CD4-positive, alpha-beta T cell treated with Interleukin-21 for 1 hour (primary cell): ENCODE measurements at regions not wholly inside any gene's neighbourhood (a gene's known extent, or its start where the extent isn't known, plus 50 kb on each side); places are given as distances from the start of the nearest gene placed in this dataset.
"Not testable (repeated sequence)": the region's sequence is repeated elsewhere in the genome, so short reads cannot be mapped to it uniquely, and the experiment has no call there.

Source experiments
- DNase-seq: peaks from one replicate; pipeline ENCODE4 v3.0.0-alpha.2; 2020

GRCh38 chr10:9501944-9502343, 1447.5 kb downstream of the GATA3 start:
- DNase-seq = no peak

DNA sequence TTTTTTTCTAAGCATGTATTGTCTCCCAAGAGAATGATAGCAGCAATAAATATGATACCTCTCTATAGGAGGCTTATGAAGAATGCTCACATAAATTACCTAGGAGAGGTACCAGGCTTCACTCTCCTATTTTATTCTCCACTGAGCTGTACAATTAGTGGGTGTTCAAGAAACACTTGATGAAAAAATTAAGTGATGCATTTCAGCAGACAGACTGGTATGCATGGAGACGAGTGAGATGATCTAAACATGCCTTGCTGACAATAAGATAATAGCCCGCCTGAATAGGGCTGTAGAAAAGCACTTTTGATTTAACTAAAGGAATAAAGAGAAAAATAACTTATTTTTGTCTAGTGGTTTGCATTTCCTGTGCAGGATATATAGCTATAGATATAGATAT, 1449.7 kb downstream of the GATA3 start:
- no peak for DNase-seq

DNA sequence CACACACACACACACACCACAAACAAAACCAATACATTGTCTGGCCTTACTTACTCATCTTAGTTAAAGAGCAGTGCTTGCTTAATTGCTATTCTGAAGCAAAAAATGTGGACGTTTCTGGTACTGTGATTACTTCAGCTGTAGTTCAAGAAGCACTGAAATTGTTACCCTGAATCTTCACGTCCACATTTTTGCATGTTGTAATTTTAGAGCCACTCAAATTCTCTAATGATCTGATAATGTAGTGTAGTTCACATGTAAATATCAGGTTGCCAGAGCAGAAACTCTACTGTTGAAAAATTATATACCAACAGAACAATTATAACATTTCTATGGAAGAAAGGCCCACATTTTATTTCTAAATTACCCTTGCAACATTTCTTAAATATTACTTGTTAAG, 1451.1 kb downstream of the GATA3 start:
- DNase-seq = no peak

- DNase-seq = no peak
These were observed 1454.1 kb downstream of the GATA3 start for GRCh38 chr10:9508606-9509005.

DNA sequence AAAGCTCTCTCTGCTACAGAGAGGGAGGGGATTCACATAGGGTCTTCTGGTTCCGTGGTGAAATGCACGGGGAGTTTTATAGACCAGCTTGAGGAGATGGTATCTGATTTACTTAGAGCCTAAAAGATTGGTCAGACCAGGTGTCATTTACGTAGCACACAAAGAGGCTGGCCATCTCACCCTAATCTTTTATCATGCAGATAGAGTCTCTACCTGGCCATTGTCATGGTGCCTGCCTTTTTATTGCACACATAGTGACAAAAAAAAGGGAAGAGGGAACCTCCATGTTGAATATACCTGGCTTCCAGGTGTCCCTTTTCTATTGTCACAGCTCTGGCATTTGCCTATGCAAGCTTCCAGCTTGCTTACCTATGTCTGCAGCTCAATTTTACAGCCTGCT, 1456.1 kb downstream of the GATA3 start:
- DNase-seq = no peak

DNA sequence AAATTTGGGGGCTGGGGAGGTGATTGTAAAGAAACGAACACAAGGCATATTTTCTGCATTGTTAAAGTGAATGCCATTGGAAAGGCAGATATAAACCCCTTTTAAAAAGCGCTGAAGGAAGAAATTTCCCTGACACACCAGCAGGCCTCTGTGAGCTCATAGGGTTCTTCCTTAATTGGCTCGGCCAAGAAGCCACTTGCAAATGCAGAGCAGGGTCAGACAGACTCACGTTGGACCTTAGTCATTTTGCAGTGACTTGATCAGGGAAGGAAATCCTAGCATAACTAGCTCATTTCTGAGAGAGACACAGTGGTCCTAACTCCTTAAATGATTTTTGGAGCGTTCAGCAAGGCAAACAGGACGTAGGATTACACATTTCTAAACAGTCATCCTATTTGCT, 1461.4 kb downstream of the GATA3 start:
- DNase-seq = no peak

DNA sequence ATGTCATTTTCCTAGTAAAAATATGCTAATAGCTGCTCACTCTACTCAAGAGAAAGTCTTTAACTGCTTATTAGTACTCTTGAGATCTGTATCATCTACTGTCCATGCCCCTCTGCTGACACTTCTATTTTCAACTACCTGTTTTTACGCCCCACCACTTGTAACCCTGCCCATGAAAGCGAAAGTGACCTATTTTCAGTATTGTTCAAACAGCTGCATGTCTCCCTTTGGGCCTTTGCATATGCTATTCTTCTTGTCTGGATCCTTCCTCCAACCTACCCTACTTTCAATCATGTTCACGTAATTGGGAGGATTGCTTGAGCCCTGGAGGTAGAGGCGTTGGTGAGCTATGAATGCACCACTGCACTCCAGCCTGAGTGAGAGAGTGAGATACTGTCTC, 1481.3 kb downstream of the GATA3 start:
- DNase-seq = no peak

DNA sequence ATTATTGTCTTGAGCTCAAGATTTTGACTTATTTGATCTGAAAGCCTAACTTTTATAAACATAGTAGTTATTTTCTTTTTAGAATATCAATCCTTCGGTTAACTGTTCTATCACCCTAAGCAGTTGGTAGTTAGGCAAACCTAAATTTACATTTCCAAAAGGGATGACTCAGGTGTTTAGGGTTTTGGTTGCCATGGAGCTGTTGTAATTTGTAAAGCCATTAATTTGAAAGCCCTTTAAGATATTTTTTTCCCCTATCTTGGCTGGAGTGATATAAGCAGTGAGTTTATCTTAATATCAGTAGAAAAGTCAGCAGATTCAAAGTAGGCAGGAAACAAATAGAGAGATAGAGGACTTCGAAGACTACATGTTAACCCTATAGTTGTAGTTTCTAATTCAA, 1472.6 kb upstream of the CELF2 start:
- no peak for DNase-seq

DNA sequence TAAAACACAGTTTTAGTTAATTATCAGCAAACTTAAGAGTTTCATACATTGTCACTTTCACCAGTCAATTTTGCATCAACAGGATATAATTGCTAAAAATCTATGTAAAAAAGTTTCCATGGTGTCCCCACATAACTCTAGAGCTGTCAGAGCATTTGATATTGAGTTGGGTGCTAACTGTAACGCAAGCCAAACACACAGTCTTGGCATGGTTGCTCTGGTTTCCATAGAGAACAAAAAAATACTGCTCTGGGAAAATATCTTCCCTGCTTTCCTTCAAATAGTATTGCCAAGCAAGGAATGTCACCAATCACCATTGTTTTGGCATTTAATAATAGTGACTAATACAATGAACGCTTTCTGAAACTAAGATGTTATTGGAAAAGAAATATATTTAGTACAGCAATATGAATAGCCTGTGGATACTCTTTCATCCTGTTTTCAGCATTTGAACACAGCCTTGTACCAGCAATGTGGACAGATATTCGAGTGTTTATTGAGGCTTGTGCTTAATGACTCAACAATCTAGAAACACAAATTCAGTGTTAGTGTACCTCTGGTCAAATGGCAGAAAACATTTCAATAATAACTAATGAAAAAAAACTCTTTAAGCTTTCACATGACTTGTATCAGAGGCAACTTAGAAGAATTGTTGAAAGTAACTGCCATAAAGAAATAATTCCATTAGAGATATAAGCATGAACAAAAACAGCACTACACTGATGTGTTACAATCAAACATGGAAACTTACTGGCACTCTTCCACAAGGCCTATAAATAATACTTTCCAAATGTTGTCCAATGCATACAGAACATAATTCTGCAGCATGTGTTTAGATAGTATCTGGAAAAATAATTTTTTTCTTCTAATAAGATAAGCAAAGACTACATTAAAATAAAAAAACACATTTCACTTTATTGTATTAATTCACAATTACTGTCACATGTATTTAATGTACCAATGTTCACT, 1469.5 kb upstream of the CELF2 start:
- no peak for DNase-seq

GRCh38 chr10:9550810-9551209, 1466.9 kb upstream of the CELF2 start:
- no peak for DNase-seq

- DNase-seq = no peak
These were observed 1463.4 kb upstream of the CELF2 start for GRCh38 chr10:9554321-9554720.

DNA sequence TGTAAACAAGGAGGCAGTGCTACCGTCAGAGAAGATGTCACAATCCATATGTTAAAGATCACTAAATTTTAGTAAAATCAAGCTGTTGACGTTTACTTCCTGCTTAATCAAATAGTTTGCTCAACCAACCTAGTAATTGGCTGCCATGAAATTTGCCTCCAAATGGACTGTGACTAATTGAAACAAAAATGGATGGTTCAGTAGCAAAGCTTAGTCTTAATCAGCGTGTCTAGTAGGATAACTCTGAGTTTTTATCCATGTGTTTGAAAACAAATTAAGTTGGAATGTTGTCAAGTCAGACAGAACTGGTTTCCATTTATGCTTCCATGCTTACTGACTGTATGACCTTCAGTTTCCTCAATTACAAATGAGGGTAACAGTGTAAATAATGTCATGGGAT, 1456.7 kb upstream of the CELF2 start:
- no peak for DNase-seq

DNA sequence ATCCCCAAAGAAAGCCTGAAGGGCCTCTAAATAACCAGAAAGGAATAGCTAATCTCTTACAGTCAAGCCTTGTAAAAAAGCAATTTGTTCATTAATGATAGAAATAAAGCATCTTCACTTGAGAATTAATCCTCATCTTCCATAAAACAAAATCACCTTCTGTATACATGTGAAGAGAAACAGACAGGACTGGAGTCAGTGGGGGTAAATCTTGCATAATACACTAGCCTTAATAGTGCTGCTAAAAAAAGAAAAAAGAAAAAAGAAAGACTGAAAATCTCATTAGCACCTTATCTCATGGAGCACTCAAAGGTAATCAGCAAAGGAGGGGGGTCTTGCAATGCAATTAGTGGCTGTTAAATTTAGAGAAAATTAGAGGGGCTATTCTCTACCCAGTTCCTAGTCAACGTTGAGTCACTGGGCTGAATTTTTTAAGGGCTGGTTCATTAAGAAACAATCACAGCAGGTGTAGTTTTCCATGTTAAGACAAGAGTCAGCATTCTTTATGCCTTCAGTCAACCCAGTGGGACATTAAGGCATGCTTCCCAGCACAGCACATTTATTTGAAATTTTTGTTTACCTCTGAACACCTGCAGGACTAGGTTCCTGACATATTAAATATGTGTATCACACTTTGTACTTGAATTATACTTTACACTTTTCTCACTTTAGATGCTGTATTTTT, 1455.7 kb upstream of the CELF2 start:
- no peak for DNase-seq

GRCh38 chr10:9577746-9578145, 1439.9 kb upstream of the CELF2 start:
- DNase-seq = no peak

DNA sequence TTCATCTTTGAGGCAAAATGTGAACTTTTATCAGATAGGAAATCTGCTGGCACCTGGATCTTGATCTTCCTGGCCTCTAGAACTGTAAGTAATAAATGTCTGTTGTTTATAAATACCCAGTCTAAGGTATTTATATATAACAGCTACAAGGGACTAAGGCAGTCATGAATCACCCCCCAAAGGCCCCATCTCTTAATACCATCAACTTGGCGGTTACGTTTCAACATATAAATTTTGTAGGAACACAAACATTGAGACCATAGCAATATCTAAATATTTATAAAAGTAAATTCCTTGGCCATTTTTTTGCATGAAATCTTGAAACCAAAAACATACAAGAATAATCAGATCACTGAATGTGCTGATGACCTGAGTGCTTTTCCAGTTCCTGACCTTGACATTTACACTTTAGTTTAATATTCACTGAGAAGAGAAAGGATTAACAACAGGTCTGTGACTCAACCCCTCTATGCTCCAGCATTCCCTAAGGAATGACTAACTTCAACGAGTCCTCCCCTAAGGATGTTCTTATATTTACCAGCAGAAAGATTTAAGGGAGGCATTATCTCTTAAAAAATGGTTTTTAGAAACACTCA, 1438.5 kb upstream of the CELF2 start:
- no peak for DNase-seq

GRCh38 chr10:9582803-9583202, 1434.9 kb upstream of the CELF2 start:
- DNase-seq = not testable (repeated sequence)

DNA sequence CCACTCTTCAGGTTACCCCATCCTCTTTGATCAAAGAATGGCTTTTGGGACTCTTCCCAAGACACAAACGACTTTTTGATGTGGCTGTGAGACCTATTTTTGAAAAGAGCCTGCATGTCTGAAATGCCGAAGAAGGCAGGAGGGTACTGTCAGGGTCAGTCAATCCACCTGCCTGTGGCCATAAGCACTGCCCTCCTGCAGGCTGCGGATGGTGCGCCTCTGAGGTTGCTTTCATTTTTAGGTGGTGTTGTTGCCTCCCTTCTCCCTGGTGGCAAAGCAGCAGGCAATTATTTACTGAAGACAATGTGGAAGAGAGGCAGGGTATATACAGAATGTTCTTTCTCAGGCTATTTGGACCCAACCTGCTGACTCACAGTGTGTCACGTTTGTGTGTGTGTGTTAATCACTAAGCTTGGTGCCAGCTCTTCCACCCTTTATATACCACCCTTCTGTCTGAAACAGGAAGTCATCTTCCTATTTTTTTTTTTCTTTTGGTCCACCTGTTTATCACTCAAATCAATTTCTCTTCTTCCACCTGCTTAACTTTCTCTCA, 1421.2 kb upstream of the CELF2 start:
- DNase-seq = no peak

DNA sequence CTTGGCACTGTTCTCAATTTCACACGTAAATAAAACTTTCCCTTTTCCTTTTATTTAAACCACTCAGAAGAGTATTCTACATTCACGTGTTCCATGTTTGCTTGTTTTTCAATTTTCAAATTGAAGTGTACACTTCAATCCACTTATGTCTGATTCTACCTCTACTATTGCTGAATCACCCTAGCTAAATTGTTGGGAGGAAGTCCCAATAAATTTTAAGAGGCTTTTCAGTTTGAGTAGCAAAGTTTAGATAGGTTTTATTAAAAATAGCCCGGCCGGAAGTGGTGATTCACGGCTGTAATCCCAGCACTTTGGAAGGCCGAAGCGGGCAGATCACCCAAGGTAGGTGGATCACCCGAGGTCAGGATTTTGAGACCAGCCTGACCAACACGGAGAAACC, 1414.7 kb upstream of the CELF2 start:
- DNase-seq = no peak

DNA sequence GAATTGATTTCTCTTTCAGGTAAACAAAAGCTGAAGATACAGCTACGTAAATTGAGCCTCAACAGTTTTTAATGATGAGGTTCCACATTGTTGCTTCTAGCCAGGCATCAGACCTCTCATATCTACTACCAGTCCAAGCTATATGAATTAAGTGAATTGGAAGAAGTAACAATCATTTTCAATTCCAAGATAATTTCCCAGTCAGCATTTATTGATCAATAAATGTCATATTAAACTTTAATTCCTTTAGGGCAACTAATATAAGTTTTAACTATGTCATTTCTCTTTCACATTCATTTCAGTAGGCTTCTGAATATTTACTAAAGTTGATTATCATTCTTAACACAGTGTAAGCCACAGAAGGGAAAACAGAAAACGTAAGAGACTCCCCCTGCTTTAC, 1413.7 kb upstream of the CELF2 start:
- DNase-seq = no peak

GRCh38 chr10:9605231-9605630, 1412.4 kb upstream of the CELF2 start:
- no peak for DNase-seq

DNA sequence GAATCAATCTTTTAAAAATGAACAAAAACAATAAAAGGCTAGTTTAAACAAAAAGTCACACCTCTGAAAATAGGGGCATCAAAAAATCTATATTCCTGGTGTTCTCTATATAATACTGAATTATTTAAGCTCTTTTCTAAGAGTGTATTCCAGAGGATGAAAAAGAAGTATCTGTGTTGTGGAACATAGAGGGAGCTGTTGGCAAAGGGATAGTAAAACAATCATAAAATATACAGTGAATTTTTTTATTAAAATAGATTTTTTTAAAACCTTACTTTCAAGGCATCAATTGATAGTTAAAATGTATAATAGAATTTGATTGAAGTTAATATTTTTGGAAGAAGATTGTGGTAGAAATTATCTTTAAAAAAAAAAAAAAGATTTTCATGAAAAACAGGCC, 1409.1 kb upstream of the CELF2 start:
- DNase-seq = no peak

GRCh38 chr10:9613338-9614075, 1404.2 kb upstream of the CELF2 start:
- no peak for DNase-seq

- DNase-seq = no peak
These were observed 1402.5 kb upstream of the CELF2 start for GRCh38 chr10:9615189-9615588.
